ENCODE measurements at regions not wholly inside any gene's neighbourhood (a gene's known extent, or its start where the extent isn't known, plus 50 kb on each side); places are given as distances from the start of the nearest gene placed in this dataset.

GRCh38 chr20:48156521-48156920 is 371.2 kb upstream of the SULF2 start:
- TF ChIP-seq CTCF (IDR thresholded peaks at IDR 0.05 in 2 of 3, conservative IDR thresholded peaks at IDR 0.05 in 1 of 3; ENCODE audit: control insufficient read depth in 2 of 3, extremely low read depth in 1 of 3, insufficient read depth in 1 of 3, low read depth in 3 of 3, low read length in 3 of 3) = no peak
- TF ChIP-seq HDAC6 (IDR thresholded peaks at IDR 0.05; ENCODE audit: unreplicated experiment) = no peak
- TF ChIP-seq NR2F1 (conservative IDR thresholded peaks at IDR 0.05) = no peak
- no peak for TF ChIP-seq REST (IDR thresholded peaks at IDR 0.05; ENCODE audit: low read depth, low read length)
- no peak for TF ChIP-seq RFX5 (IDR thresholded peaks at IDR 0.05; ENCODE audit: low read depth, low read length)
- no peak for TF ChIP-seq BRCA1 (IDR thresholded peaks at IDR 0.05; ENCODE audit: low read depth, low read length)
- TF ChIP-seq RAD21 (IDR thresholded peaks at IDR 0.05; ENCODE audit: insufficient read depth, low read depth, low read length) = no peak
